Adrenal gland (tissue), 5 donors: ENCODE measurements at regions not wholly inside any gene's neighbourhood (a gene's known extent, or its start where the extent isn't known, plus 50 kb on each side); places are given as distances from the start of the nearest gene placed in this dataset.
"Not testable (repeated sequence)": the region's sequence is repeated elsewhere in the genome, so short reads cannot be mapped to it uniquely, and the experiment has no call there.

Experiments
- POLR2A ChIP-seq, 2 donors: fragments of 450-650 bp; IDR thresholded peaks; one replicate each; pipeline ENCODE4 v1.6.1; 2017; ENCODE audit warnings: antibody characterized with exemption in 2 of 2, mild to moderate bottlenecking in 2 of 2, moderate library complexity in 1 of 2
- TF ChIP-seq, protein P1 (sequence below), 6 experiments: fragments of 450-650 bp in 4 of 6; fragments of 200-600 bp in 2 of 6; sonication (generic) in 1 of 6; IDR thresholded peaks; 1 replicate in 5 of 6; 2 replicates in 1 of 6; pipeline versions ENCODE4 v1.5.1 to v1.8.0; 2016 to 2021; ENCODE audit warnings: antibody characterized with exemption in 6 of 6, mild to moderate bottlenecking in 2 of 6, moderate library complexity in 1 of 6
- donor health status: DM: no; HTN: no; CAD: no.

- TF ChIP-seq, protein P1, sequence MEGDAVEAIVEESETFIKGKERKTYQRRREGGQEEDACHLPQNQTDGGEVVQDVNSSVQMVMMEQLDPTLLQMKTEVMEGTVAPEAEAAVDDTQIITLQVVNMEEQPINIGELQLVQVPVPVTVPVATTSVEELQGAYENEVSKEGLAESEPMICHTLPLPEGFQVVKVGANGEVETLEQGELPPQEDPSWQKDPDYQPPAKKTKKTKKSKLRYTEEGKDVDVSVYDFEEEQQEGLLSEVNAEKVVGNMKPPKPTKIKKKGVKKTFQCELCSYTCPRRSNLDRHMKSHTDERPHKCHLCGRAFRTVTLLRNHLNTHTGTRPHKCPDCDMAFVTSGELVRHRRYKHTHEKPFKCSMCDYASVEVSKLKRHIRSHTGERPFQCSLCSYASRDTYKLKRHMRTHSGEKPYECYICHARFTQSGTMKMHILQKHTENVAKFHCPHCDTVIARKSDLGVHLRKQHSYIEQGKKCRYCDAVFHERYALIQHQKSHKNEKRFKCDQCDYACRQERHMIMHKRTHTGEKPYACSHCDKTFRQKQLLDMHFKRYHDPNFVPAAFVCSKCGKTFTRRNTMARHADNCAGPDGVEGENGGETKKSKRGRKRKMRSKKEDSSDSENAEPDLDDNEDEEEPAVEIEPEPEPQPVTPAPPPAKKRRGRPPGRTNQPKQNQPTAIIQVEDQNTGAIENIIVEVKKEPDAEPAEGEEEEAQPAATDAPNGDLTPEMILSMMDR (IDR thresholded peaks at IDR 0.05): not testable (repeated sequence)
- not testable (repeated sequence) for TF ChIP-seq POLR2A (IDR thresholded peaks at IDR 0.05)
Measured at GRCh38 chr5:96560857-96561256, 101.3 kb upstream of the CAST start.
